GM18951 (cell line): ENCODE measurements at regions not wholly inside any gene's neighbourhood (a gene's known extent, or its start where the extent isn't known, plus 50 kb on each side); places are given as distances from the start of the nearest gene placed in this dataset.

Source experiments
- POLR2A ChIP-seq: IDR thresholded peaks from 4 replicates; pipeline ENCODE4 v1.6.1; 2011; ENCODE audit warnings: mild to moderate bottlenecking; ENCODE audit not compliant: insufficient read length, insufficient read depth; ENCODE audit errors: extremely low read depth
- in situ Hi-C: fragments of 300-500 bp; cut with MboI; formaldehyde crosslinking; loops from one replicate; pipeline ENCODE4 v1.12.0; 2022; ENCODE audit warnings: low sequenced_read_pairs, mixed read lengths, inconsistent platforms; ENCODE audit not compliant: unreplicated experiment

- in situ Hi-C loops: loop anchor here (25.0 kb wide), 1 partner anchor 307 kb away; no protein-coding TSS in a partner anchor
- no peak for TF ChIP-seq POLR2A
These were observed 116.4 kb upstream of the BEND4 start for GRCh38 chr4:42268824-42269223.

- in situ Hi-C loops: loop anchor here (25.0 kb wide), 1 partner anchor 309 kb away; no protein-coding TSS in a partner anchor
- TF ChIP-seq POLR2A: no peak
These were observed 118.6 kb upstream of the BEND4 start for GRCh38 chr4:42271096-42271495.

- TF ChIP-seq POLR2A: no peak
- in situ Hi-C loops: loop anchor here (25.0 kb wide), 1 partner anchor 235 kb away; no protein-coding TSS in a partner anchor
These were observed 120.0 kb upstream of the SHISA3 start for GRCh38 chr4:42277291-42277690.

GRCh38 chr4:42278709-42279324, 118.5 kb upstream of the SHISA3 start:
- no peak for TF ChIP-seq POLR2A
- in situ Hi-C loops: loop anchor here (25.0 kb wide), 1 partner anchor 233 kb away; no protein-coding TSS in a partner anchor

GRCh38 chr4:42280327-42281095, 116.8 kb upstream of the SHISA3 start:
- TF ChIP-seq POLR2A: no peak
- in situ Hi-C loops: loop anchor here (25.0 kb wide), 1 partner anchor 232 kb away; no protein-coding TSS in a partner anchor

- no peak for TF ChIP-seq POLR2A
- in situ Hi-C loops: loop anchor here (25.0 kb wide), 1 partner anchor 231 kb away; no protein-coding TSS in a partner anchor
These were observed 115.8 kb upstream of the SHISA3 start for GRCh38 chr4:42281324-42282020.

GRCh38 chr4:42282081-42282901, 115.0 kb upstream of the SHISA3 start:
- in situ Hi-C loops: loop anchor here (25.0 kb wide), 1 partner anchor 230 kb away; no protein-coding TSS in a partner anchor
- TF ChIP-seq POLR2A: no peak

- no peak for TF ChIP-seq POLR2A
- in situ Hi-C loops: loop anchor here (25.0 kb wide), 1 partner anchor 228 kb away; no protein-coding TSS in a partner anchor
These were observed 113.3 kb upstream of the SHISA3 start for GRCh38 chr4:42284030-42284429.

- in situ Hi-C loops: loop anchor here (25.0 kb wide), 1 partner anchor 223 kb away; no protein-coding TSS in a partner anchor
These were observed 108.4 kb upstream of the SHISA3 start for GRCh38 chr4:42288876-42289275.

GRCh38 chr4:42292192-42292591, 105.1 kb upstream of the SHISA3 start:
- in situ Hi-C loops: loop anchor here (25.0 kb wide), 1 partner anchor 220 kb away; no protein-coding TSS in a partner anchor

- no peak for TF ChIP-seq POLR2A
- in situ Hi-C loops: loop anchor here (25.0 kb wide), 1 partner anchor 218 kb away; no protein-coding TSS in a partner anchor
These were observed 103.1 kb upstream of the SHISA3 start for GRCh38 chr4:42293967-42294813.
